ENCODE measurements at regions not wholly inside any gene's neighbourhood (a gene's known extent, or its start where the extent isn't known, plus 50 kb on each side); places are given as distances from the start of the nearest gene placed in this dataset.

DNA sequence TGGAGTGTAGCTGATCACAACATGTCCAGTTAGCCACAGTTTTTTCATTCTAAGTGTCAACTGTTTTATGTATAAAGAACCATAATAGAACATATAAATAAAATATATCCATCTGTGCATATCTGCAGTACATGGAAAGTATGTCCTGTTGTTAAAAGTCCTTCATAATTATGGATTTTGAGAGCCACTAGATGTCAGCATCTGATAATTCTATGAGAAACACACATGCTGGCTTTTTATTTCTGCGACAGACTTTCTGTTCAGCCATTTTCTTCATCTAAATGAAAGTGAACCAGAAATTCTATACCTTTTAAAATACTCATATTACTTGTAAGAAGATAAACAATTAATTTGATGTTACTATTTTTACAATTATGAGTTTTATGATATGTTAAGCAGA is 251.5 kb downstream of the GPM6A start:
- no peak for DNase-seq

DNA sequence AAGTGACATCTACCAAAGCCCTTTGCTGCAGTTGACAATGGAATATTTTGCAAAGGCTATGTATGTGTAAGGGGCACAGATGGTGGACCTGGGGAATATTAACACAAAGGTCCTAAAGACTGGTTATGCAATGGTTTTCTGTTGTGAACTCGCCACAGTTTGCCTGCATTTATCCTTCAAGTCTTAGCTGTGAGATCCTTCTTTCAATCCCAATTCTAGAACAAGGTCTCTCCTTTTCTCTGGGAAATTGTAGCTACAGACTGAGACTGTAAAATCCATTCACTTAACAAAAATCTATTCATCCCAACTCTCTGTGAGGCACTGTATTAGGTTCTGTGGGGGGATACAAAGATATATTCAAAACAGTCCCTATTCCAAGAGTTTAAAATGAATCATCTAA is 250.4 kb downstream of the GPM6A start:
- DNase-seq = no peak

DNA sequence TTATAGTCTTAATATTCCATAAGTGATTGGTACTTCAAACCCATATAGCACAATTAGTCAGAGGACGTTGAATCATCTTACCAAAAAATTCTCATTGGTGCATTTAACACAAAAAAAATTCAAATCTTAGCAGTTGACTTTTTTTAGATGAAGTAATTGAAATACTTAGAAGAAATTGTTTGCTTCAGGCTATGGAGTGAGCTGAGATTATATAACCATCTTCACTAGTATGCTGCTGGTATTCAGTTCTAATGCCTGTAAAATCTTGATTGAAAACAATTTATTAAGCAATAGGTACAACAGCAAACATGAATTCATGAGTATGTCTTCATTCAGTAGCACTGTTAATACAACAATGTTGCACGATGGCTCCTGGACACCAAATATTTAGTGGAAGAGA is 250.0 kb downstream of the GPM6A start:
- DNase-seq = no peak

DNA sequence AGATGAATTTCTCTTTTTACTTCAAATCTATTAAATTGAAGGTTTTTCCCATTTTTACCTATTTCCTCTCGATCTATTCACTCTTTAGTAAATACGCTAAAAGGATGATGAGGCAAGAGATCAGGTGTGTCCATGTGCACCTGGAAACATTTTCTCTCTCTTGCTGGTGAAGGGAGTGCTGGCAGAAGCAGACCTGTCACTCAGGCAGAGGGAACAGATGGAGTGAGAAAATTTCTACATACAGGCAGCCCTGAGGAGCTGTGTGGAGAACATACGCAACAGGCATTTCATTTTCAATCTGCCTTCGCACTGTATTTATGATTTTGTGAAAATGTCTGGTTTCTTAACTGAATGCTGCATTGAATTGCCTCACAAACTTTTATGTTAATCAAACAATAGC is 249.5 kb downstream of the GPM6A start:
- DNase-seq = no peak
